ENCODE measurements at regions not wholly inside any gene's neighbourhood (a gene's known extent, or its start where the extent isn't known, plus 50 kb on each side); places are given as distances from the start of the nearest gene placed in this dataset.

DNA sequence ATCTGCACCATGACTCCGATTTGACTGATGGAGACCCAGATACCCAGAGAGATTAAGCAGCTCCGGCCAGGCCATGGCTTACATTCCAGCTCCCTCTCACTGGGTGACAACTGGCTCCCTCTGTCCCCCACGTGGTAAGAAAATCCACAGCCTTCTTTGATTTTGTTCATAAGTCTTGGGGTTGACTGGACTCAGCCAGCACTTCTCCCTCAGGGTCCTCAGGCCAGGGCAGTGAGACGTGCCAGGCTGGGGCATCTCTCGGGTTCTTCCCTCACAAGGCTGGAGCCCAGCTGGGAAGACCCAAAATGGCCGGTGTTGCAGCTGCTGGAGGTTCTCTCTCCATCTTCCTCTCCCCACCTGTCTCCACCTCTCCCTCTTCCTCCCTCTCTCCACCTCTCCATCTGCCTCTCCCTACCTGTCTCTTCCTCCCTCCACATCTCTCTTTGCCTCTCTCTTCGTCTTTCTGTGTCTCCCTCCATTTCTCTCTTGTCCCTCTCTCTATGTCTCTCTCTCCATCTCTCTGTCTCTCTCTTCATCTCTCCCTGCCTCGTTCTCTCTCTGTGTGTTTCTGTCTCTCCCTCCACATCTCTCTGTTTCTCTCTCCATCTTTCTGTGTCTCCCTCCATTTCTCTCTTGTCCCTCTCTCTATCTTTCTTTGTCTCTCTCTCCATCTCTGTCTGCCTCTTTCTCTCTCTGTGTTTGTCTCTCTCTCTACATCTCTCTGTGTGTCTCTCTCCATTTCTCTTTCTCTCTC, 105.3 kb downstream of the FOXL1 start:
- TF ChIP-seq, protein P1, sequence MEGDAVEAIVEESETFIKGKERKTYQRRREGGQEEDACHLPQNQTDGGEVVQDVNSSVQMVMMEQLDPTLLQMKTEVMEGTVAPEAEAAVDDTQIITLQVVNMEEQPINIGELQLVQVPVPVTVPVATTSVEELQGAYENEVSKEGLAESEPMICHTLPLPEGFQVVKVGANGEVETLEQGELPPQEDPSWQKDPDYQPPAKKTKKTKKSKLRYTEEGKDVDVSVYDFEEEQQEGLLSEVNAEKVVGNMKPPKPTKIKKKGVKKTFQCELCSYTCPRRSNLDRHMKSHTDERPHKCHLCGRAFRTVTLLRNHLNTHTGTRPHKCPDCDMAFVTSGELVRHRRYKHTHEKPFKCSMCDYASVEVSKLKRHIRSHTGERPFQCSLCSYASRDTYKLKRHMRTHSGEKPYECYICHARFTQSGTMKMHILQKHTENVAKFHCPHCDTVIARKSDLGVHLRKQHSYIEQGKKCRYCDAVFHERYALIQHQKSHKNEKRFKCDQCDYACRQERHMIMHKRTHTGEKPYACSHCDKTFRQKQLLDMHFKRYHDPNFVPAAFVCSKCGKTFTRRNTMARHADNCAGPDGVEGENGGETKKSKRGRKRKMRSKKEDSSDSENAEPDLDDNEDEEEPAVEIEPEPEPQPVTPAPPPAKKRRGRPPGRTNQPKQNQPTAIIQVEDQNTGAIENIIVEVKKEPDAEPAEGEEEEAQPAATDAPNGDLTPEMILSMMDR (conservative IDR thresholded peaks at IDR 0.05; ENCODE audit: low read length) = no peak
- TF ChIP-seq EZH2phosphoT487 (IDR thresholded peaks at IDR 0.05; ENCODE audit: borderline replicate concordance, low read depth, low read length) = no peak

Data from OCI-LY7 (cell line).